Effector memory CD8-positive, alpha-beta T cell (primary cell): ENCODE measurements at regions not wholly inside any gene's neighbourhood (a gene's known extent, or its start where the extent isn't known, plus 50 kb on each side); places are given as distances from the start of the nearest gene placed in this dataset.
A peak's percentile ranks its signal among the peaks of the same experiment; 100 is the strongest.

ENCODE experiments used
- ATAC-seq: fragments of 150-1000 bp; cut with Tn5 transposase; replicated peaks from 2 replicates; pipeline ENCODE4 v1.10.0; 2021; ENCODE audit warnings: mild to moderate bottlenecking, moderate library complexity
- DNase-seq, 3 experiments: peaks; one replicate each; pipeline ENCODE4 v3.0.0; 2021
- H3K27ac Mint-ChIP-seq, 2 donors: one replicate each; pipeline ENCODE4 v1.8.0; 2022; ENCODE audit warnings: mild to moderate bottlenecking in 2 of 2, mixed read lengths in 2 of 2, moderate library complexity in 2 of 2
- H3K27me3 Mint-ChIP-seq, 2 donors: one replicate each; pipeline ENCODE4 v1.8.0; 2022; ENCODE audit warnings: mixed read lengths in 2 of 2
- H3K36me3 Mint-ChIP-seq: one replicate; pipeline ENCODE4 v1.8.0; 2022; ENCODE audit warnings: mild to moderate bottlenecking, moderate library complexity, mixed read lengths; ENCODE audit not compliant: insufficient read depth
- H3K4me1 Mint-ChIP-seq, 2 donors: one replicate each; pipeline ENCODE4 v1.8.0; 2022; ENCODE audit warnings: low read depth in 2 of 2, mixed read lengths in 2 of 2
- H3K4me3 Mint-ChIP-seq, 2 donors: one replicate each; pipeline ENCODE4 v1.8.0; 2022; ENCODE audit warnings: mild to moderate bottlenecking in 2 of 2, mixed read lengths in 2 of 2, moderate library complexity in 2 of 2
- H3K9me3 Mint-ChIP-seq, 2 donors: one replicate each; pipeline ENCODE4 v1.8.0; 2022; ENCODE audit warnings: mixed read lengths in 2 of 2

- no peak for DNase-seq
- no peak for ATAC-seq
- H3K4me3 Mint-ChIP-seq = no peak overlapping the region
- peaks cover 15 to 16% of the 10 kb centered on the region in 2 donors for H3K4me1 Mint-ChIP-seq
- no peak overlapping the region for H3K27ac Mint-ChIP-seq
- H3K36me3 Mint-ChIP-seq = peaks cover 9% of the 10 kb centered on the region
- H3K9me3 Mint-ChIP-seq = no peaks in the 10 kb centered on the region
- no peaks in the 10 kb centered on the region for H3K27me3 Mint-ChIP-seq
Observed at GRCh38 chr6:29884261-29884660, 56.6 kb downstream of the HLA-G start.

- ATAC-seq = no peak
- peaks cover 9% of the 10 kb centered on the region for H3K36me3 Mint-ChIP-seq
- no peaks in the 10 kb centered on the region for H3K9me3 Mint-ChIP-seq
- no peak for DNase-seq
- no peaks in the 10 kb centered on the region for H3K27me3 Mint-ChIP-seq
- peak overlapping the region; percentile 77 to 96 for H3K4me3 Mint-ChIP-seq
- peak overlapping the region; percentile 89 to 100 for H3K27ac Mint-ChIP-seq
- peaks cover 15 to 16% of the 10 kb centered on the region in 2 donors for H3K4me1 Mint-ChIP-seq
Observed at GRCh38 chr6:29886701-29887100, 55.6 kb upstream of the HLA-A start.

- H3K9me3 Mint-ChIP-seq = no peaks in the 10 kb centered on the region
- H3K27ac Mint-ChIP-seq = peak overlapping the region; percentile 89 to 100
- H3K27me3 Mint-ChIP-seq = no peaks in the 10 kb centered on the region
- ATAC-seq = peak; percentile 10
- H3K36me3 Mint-ChIP-seq = peaks cover 9% of the 10 kb centered on the region
- peak; percentile 30 to 41 (median 34) for DNase-seq
- H3K4me3 Mint-ChIP-seq = peak overlapping the region; percentile 77 to 96
- H3K4me1 Mint-ChIP-seq = peaks cover 15 to 16% of the 10 kb centered on the region in 2 donors
Observed at GRCh38 chr6:29887330-29887818, 55.0 kb upstream of the HLA-A start.

GRCh38 chr6:29887819-29888776, 54.2 kb upstream of the HLA-A start:
- peak overlapping the region; percentile 77 to 96 for H3K4me3 Mint-ChIP-seq
- H3K36me3 Mint-ChIP-seq = peaks cover 9% of the 10 kb centered on the region
- H3K4me1 Mint-ChIP-seq = peaks cover 15 to 16% of the 10 kb centered on the region in 2 donors
- H3K27me3 Mint-ChIP-seq = no peaks in the 10 kb centered on the region
- no peaks in the 10 kb centered on the region for H3K9me3 Mint-ChIP-seq
- ATAC-seq (peak; percentile 93), DNase-seq (peak; percentile 88 to 93 (median 90))
- peak overlapping the region; percentile 89 to 100 for H3K27ac Mint-ChIP-seq
